NCI-H146 (cell line): ENCODE measurements at regions not wholly inside any gene's neighbourhood (a gene's known extent, or its start where the extent isn't known, plus 50 kb on each side); places are given as distances from the start of the nearest gene placed in this dataset.

Experiments used
- DNase-seq: peaks from one replicate; lab custom pipeline; 2025; lab: John Stamatoyannopoulos, UW

DNA sequence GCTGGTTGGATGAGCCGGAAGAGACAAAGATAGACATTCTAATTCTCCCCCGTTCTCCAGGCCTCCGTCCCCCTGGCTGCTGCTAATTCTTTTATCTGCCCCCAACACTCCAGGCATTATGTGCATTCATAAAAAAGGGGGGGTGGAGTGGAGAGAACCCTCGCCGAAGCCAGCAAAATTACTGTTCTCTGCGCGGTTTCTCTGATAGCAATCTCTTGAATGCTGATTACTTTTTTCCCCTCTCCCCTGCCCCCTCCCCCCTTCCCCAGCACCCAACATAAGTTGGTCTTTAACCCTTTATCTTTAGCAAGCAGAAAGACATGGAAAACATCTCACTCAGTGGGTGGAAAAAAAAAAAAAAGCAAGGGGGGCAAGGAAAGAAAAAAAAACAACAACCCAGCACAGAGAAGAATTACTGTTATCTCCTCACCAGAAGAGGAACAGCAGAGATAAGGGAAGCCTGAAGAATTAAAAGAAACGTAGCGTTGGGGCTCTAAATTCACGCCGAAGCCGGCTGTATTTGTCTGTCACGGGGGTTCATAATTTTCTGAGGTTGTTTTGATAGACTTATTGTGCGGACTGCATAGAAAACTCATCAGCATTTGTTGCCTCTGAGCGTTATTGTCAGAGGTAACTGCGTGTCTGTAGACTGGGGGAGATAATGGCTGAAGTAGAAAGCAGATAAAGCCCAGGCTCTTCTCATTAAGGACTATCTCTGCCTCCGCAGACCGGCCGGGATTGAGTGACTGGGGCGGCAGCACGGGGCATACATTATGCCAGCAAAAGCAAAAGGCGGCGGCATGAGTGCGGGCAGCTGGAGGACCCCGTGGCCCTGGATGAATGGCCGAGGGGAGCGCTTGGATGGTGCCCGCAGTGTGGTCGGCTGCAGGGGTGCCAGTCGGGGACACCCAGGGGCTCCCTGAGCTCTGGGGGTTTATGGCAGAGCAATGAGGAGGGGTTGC, 126.9 kb downstream of the MRM1 start:
- no peak for DNase-seq

DNA sequence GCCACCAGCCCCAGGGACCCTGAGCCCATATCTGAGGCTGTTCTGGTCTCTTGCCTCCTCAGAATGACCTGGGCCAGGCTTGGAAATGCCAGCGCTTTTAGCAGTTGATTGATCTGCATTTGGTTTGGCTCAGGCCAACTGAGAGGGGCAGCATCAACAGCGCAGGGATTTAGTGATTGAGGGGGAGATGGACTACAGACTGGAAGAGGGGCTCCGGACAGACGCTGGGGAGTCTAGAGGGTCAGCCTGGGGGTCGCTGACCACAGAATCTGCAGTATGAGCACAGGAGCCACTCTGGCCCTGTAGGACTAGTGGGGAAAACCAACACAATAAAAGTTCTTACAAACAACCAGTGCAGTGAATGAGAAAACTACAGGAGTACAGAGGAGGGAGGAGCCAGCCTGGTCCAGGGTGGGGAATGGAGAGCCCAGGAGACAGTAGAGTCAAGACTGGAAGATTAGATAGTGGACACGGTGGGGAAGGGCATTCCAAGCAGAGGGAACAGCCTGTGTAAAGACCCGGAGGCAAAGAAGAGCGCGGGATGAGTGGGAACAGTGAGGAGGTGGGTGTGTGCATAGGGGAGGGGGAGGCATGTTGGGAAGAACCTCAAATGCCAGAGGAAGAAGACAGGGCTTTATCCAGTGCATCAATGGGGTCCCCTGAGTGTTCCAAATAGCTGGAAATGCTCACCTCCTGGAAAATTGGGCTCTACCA, 128.9 kb downstream of the MRM1 start:
- DNase-seq: no peak

DNA sequence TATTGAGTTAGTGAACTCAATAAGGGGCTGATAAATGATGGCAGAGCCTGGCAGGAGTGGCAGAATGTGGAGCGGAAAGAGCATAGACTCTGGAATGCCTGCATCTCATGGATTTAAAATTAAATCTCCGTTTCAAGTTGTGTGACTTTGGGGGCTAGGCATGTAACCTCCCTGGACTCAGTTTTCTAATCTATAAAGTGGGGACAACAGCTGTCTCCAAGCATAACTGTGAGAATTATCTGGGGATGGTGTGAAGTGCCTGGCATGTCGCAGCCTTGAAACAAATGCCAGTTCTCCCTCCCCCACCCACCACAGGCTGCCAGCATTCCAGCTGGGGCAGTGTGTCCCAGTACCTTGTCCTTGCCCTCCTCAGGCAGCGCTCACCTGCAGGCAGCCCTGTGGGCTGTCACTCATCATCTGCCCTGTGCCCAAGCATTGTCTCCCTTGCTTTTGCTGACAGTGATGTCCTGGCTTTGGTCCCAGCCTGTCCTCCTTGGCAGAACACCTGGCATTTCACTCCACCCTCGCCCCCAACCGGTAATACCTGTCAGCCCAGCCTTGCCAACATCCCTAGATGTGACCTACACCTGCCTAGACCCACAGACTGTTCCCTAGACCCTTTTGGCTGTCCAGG, 129.6 kb downstream of the MRM1 start:
- DNase-seq: no peak

DNA sequence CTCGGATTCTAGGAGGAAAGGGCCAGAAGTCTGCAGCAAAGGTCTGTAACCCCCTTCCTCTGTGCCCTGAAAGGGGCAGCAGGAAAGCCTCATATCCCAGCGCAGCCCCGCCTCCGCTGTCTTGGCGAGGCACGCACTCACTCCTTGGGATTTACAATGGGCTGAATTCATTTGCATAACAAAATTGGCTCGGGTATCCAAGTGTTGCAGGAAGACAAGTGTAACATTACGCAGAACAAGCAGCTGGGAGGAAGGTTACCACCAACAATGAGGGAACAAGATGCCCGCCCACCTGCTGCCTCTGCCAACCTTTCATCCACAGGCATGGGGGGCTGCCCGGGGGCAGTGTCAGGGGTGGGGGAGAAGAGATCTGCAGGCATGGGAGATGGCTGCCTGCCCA, 130.4 kb downstream of the MRM1 start:
- DNase-seq: no peak

DNA sequence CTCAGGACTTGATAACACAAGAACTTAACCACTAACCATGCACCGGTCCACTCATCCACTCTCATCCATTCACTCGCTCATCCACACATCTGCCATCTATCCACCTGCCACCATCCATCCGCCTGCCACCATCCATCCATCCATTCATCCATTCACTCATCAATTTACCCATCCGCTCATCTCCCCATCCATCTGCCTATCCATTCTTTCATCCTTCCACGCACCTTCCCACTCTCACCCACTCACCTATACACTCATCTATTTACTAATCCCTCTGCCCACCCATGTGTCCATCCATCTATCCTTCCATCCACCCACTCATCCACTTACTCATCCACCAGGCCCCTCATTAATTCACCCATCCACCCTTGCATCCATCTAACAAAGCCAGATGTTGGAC, 131.0 kb downstream of the MRM1 start:
- no peak for DNase-seq

DNA sequence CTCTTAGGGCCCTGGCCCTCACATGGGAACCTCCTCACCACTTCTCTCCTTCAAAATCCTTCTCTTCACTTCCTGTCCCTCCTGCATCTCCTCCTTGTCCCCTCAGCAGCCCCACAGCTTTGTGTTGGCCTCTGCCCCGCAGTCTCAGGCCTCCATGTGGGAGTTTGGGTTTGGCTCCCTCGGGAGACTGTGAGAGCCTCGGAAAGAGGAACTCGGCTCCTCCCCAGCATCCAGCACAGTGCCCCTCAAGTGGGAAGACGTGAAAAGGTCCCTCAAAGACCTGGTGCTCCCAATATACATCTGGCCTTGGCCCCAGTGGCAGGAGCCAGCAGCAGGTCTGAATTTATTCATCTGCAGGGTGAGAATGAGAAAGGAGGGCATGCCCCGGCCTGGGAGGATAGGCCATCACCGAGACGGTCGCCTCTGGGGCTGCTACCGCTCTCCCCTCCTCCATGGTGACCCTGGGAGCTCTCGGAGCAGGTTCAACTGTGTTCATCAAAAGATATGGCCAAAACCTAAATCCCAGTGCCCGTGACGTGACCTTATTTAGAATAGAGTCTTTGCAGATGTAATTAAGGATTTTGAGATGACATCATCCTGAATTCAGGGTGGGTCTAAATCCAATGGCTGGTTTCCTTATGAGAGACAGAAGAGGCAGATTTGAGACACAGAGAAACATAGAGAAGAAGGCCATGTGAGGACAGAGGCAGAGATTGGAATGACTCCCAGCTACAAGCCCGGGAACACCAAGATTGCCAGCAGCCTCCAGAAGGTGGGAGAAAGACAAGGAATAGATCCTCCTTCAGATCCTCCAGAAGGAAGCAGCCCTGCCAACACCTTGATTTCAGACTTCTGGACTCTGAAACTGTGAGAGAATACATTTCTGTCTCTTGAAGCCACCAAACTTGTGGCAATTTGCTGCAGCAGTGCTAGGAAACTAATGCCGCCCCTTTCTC, 135.1 kb downstream of the MRM1 start:
- DNase-seq: no peak

DNA sequence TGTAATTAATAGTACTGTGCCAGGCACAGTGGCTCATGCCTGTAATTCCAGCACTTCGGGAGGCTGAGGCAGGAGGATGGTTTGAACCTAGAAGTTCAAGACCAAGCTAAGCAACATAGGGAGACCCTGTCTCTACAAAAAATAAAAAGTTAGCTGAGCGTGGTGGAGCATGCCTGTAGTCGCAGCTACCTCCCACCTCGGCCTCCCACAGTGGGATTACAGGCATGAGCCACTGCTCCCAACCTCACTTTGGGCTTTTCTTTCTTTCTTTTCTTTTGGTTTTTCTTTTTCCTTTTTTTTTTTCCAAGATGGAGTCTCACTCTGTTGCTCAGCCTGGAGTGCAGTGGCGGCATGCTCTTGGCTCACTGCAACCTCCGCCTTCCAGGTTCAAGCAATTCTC, 137.8 kb downstream of the MRM1 start:
- DNase-seq: no peak

DNA sequence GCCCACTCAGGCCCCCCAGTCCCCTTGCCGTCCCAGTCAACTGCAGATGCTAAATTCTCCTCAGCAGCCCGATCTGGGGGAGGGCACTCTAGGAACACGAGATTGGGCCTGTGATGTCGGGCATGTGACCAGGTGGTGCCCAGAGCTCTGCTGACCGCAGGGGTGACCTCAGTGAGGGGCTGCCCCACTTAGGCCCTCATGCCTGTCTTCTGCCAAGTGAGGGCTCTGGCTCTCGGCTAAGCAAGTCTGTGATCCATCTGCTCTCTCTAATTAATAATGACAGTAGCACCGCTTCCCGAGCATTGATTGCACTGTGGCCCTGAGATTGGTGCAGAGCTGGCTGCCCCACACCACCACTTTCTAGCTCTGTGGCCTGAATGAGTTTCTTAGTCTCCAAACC, 138.8 kb downstream of the MRM1 start:
- no peak for DNase-seq

DNA sequence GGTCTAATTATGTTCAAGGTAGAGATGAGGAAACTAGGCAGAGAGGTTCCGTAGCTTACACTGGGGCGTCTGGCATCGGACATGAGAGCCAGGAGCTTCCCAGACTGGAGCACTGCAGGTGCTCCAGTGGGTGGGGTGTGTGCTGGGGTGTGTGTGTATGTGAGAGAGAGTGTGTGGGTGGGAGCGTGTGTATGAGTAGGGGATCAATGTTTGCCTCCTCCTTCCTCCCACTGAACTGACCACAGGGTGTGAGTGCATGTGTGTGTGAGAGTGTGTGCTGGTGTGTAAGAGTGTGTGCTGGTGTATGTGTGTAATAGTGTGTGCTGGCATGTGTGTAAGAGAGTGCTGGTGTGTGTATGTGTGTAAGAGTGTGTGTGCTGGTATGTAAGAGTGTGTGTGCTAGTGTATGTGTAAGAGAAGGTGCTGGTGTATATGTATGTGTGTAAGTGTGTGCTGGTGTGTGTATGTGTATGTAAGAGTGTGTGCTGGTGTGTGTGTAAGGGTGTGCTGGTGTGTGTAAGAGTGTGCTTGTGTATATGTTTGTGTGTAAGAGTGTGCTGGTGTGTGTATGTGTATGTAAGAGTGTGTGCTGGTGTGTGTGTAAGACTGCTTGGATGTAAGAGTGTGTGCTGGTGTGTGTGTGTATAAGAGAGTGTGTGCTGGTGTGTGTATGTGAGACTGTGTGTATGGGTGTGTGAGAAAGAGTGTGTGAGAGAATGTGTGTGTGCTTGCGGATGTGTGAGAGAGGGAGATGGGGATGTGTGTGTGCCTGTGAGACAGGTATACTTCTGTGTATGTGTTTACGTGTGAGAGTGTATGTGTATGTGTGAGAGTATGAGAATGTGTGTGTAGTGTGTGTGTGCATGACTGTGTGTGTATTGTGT, 139.9 kb downstream of the MRM1 start:
- no peak for DNase-seq

DNA sequence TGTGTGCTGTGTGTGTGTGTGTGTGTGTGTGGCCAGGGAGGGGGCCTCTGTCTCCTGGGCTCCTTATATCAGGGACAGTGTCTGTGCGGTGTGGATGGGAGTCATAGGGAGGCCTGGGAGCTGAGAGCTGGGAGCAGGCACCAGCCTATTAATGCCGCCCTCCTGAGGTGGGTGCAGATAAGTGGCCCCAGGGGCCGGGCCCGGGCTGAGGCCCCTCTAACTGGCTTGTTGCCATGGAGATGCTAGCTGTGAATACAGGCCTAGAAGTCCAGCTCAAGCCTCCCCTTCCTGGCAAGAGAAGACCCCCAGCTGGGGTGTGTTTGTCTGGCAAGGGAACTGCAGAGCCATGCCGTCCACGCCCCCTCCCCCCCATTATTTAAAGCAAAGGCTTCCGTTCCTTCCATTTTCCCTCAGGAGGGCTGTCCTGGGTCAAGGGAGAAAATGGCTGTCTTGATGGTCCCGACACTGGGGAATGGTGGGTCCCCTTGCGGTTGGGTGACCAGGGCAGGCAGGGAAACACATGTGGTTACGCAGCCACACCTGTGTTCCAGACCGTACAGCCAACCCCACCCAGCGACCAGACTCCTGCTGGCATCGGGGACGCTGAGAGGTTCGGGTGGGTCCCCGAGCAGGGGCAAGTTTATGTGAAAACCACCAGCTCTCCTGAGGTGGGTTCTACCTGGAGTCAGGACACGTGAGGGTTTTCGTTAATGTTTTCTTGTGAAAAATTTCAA, 141.1 kb downstream of the MRM1 start:
- DNase-seq: peak; percentile 69

DNA sequence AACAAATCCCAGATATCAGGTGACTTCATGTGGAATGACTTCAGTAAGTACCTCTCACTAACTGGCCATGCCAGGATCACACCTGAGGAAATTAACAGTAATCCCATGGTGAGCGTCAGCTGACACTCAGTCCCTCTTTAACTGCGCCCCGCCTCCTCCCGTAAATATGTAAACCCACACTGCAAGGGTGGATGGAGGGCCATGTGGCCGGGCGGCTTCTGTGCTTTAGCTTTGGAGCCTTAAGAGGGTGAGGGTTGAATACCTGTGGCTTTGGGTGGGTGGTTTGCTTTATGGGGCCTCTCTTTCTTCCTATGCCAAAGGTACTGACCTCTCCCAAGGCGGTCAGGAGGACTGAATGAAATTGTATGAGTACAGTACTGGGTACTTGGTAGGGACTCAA, 141.7 kb downstream of the MRM1 start:
- DNase-seq: no peak

DNA sequence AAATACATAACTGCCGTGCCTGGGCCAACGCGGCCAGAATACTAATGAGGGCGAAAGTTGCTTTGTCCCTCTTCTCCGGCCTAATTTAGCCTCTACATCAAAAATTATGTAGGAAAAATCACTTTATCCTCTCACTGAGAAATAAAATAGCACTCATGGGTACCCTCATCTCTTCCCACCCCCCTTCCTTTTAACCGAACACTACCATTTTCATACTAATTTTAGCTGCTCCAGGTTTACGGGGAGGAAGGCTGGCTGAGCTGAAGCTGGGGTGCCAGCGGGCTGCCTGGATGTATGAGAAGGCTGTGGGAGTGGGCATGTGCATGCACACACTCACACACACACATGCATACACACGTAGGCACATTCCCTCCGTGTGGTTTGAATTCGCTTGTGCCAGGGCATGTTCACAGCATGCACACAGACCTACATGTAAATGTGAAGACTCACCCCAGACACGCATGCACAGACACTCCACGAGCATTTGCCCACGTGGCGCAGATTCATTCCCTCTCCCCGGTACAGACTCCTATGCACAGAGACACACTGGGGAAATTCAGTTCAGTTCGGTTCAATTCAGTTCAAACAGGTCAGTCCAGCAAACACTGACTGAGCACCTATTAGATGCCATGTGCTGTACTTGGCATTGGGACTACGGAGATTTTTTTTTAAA, 145.1 kb downstream of the MRM1 start:
- no peak for DNase-seq

DNA sequence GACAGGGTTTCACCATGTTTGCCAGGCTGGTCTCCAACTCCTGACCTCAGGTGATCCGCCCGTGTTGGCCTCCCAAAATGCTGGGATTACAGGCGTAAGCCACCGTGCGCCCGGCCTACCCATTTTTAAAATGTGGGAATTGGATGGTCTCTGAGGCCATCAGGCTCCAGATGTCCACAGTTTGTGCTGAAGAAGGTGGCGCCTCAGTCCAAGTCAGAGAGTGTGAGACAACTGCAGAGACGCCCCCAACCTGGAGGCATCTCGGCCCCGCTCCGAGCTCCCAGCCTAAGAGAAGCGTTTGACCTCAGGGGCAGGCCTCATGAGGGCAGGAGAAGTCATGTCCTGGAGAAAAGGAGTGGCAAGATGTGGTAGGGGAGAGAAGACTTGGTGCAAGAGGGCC, 146.5 kb downstream of the MRM1 start:
- DNase-seq: no peak

DNA sequence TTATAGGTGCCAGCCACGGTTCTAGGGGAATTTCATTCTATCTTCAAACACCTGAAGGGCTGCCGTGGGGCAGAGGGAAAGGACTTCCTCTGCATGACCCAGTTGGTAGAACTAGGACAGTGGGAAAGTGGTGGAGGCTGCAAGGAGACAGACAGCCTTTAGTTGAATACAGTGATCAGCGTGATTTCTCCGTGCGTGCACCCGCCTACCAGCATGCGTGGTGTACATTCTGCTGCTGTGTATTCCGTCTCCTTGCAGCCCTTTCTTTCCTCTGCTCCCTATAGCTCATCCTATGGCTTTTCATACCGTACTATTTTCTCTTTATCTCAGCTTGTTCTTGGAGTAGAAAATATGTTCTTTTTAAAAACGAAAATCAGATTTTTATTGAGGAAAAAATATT, 146.9 kb downstream of the MRM1 start:
- no peak for DNase-seq

DNA sequence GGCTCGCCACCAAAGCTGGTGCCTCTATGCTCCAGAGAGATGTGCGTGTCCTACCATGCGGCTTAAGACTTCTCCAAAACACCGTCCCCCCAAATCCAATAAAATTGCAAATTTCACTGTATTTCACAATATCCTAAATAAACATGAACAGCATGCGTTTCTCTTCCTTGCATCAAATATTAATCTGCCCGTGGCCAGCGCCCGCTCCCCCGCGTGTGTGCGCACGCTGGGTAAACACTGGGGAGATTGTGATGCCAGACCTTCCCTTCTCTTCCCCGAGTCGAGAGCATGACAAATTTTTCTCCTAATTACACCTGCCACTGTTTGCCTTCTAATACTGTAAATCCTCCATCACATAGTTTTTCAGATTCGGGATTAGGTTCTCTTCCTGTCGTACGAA, 148.1 kb downstream of the MRM1 start:
- DNase-seq: peak; percentile 16

DNA sequence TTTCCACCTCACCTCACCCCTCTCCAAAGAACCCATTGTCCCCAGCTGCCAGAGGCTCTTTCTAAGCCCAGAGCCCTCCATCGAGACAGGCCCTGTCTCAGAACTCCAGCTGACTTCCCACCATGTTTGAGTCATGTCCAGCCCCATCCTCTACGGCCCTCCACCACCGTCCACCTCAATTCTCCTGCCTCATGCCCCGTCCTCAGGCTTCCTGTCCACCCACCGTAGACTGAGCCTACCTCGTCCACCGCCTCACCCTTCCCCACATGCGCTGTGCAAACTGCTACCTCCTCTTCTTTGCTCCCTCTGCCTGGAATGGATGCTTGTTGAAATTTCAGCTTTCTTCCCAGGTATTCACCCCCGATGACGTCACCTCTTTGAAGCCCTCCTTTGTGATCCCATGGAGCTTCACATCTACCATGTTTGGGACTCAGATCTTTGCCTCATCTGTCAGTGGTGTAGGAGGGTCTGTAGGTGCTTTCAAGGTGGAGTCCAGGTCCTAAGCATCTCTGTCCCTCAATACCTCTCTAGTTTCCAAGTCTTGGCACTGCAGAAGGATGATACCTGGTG, 149.0 kb downstream of the MRM1 start:
- DNase-seq: no peak

DNA sequence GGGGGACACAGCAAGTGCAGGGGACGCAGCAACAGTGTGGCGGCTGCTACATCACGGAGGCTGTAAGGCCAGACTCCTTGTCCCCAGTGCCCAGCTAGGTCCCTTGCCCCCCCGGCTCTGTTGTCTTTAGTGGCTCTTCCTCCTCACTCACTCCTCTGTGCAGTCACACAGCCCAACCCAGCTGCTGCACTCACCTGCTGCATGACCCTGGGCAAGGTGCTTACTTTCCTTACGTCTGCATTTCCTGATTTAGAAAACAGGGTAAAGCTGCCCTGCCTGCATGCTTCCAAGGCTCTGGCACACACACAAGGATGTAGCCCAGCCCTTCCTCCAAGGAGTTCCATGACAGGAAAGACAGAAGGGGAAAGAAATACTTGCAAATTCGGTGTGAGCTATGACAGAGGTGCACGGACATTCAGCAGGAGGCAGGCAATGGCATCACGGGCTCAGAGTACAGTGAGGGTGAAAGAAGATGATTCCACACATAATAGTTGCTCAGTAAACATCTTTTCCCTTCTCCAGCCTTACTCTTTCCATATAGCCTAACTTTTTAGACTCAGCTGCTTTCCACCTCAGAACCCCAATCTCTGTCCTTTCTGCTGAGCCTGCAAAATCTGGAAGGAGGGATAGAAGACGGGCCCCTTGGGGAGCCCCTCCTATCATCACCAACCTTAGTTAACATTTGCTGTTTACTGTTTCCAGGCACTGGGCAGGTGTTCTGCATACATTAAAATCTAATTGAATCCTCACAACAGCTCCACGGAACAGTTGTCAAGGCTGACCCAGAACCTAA, 150.9 kb downstream of the MRM1 start:
- DNase-seq: no peak

DNA sequence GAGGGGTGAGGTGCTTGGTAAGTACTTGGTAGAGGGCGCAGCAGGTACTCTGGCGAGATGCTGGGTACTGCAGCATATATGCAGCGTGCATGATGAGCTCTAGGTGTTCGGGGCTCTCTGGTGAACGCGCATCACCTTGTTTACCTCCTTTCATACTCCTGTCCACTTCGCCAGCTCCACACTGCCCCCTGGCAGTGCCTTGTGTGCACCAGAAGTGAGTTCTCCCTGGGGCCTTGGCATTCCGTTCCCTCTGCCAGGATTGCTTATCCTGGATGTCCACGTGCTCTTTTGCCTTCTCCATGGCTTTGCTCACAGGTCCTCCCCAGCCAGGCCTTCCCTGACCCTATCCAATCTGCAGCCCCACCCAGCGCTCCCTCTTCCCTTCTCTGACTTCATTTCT, 154.2 kb downstream of the MRM1 start:
- DNase-seq: peak; percentile 78
